ENCODE measurements at regions not wholly inside any gene's neighbourhood (a gene's known extent, or its start where the extent isn't known, plus 50 kb on each side); places are given as distances from the start of the nearest gene placed in this dataset.

DNA sequence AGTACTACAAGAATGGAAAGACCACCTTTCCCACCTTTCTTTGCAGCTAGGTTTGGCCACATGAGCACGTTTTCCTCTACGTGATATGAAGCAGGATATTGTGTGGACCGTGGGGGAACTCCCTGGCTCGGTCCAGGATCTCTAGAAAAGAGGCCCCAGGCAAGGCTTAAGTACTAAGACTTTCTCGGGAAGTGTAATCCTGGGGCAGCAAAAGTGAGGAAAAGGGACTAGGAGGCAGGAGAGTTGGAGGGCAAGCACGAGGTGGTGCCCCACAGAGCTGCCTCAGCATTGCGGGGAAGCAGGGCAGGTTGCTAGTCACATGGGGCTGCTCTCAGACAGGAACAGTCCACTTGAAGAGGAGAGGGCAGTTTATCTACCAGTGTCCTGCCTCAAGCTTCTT lies 235.1 kb downstream of the GADD45G start:
- TF ChIP-seq, protein P1, sequence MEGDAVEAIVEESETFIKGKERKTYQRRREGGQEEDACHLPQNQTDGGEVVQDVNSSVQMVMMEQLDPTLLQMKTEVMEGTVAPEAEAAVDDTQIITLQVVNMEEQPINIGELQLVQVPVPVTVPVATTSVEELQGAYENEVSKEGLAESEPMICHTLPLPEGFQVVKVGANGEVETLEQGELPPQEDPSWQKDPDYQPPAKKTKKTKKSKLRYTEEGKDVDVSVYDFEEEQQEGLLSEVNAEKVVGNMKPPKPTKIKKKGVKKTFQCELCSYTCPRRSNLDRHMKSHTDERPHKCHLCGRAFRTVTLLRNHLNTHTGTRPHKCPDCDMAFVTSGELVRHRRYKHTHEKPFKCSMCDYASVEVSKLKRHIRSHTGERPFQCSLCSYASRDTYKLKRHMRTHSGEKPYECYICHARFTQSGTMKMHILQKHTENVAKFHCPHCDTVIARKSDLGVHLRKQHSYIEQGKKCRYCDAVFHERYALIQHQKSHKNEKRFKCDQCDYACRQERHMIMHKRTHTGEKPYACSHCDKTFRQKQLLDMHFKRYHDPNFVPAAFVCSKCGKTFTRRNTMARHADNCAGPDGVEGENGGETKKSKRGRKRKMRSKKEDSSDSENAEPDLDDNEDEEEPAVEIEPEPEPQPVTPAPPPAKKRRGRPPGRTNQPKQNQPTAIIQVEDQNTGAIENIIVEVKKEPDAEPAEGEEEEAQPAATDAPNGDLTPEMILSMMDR (IDR thresholded peaks at IDR 0.05) = no peak
- TF ChIP-seq POLR2A (IDR thresholded peaks at IDR 0.05) = no peak

Data from gastroesophageal sphincter (tissue), 3 donors.